AG09309 (cell line): ENCODE measurements at regions not wholly inside any gene's neighbourhood (a gene's known extent, or its start where the extent isn't known, plus 50 kb on each side); places are given as distances from the start of the nearest gene placed in this dataset.
A peak's percentile ranks its signal among the peaks of the same experiment; 100 is the strongest.

Experiments
- DNase-seq: peaks from one replicate; pipeline ENCODE4 v3.0.0-alpha.2; 2010; ENCODE audit warnings: low read depth
- H3K4me3 ChIP-seq: 2 replicates; pipeline ENCODE4 v1.5.1; 2011; ENCODE audit warnings: mild to moderate bottlenecking, low read depth, low read length, moderate library complexity; ENCODE audit not compliant: control insufficient read depth
- CTCF ChIP-seq: IDR thresholded peaks from 2 replicates; pipeline ENCODE4 v1.5.1; 2011; ENCODE audit warnings: mild to moderate bottlenecking, low read depth, low read length, inconsistent platforms; ENCODE audit not compliant: insufficient read depth, control insufficient read depth; ENCODE audit errors: missing control alignments

DNA sequence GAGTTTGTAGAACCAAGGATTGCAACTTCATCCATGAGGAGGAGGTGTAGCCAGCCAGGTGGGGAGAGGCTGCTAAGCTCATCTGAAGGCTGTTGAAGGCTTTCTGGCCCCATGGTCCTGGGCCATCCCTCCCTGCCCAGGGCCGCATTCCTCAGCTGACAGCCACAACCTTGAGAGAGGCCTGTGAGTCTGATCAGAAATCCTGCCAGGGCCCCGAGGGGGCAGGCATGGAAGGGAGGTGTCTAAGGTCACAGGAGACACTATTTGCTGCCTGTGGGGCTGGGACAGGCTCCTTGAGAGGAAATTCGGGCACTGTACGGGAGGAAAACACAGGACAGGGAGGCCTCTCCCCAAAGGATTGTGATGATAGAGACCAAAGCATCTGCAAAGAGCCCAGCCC lies 88.1 kb upstream of the IGLL5 start:
- H3K4me3 ChIP-seq = no peak overlapping the region
- TF ChIP-seq CTCF = no peak
- DNase-seq = no peak

DNA sequence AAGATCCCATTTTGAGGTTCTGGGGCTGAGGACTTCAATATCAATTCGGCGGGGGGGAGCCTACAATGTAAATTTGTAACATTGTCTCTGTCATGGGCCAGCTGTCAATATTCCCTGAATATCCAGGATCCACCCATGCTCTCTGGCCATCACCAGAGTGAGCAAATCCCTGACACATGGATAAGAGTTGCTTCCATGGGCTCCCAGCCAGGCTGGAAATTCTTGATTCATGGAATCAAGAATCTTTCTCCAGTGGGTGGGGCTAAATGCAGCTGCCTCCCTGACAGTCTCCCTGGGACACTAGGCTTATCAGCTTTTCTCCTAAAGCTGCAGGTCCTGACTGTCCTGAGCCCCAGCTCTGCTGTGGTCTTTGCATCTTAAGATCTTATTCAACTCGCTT lies 86.9 kb upstream of the IGLL5 start:
- TF ChIP-seq CTCF = no peak
- DNase-seq = no peak
- no peak overlapping the region for H3K4me3 ChIP-seq

DNA sequence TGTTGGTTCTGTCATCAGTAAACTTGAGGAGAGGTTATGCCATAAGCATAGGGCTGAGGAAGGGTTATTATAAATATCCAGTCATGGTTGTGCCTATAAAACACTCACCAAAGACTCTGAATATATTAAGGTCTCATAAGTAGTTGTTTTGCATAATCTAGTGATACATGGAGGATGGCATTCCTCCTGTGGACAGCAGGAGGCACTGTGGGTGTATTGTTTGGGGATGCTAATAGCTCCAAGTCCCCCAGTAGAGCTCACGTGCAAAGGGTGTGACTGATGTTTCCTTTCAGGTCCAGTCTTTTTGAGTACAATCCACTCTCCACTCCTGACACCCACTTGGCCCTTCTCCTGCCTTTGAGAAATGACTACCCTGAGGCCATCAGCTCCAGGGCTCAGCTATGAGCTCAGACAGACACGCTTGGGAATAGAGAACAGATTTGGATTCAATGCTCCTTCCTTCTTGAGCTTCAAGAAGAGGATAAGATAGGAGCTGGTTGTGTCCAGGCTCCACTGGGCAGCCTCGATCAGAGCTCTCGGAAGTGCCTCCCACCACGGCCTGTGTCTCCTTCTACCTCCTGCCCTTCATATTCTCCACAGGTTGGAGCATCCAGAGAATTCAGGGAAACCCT lies 85.2 kb upstream of the IGLL5 start:
- H3K4me3 ChIP-seq = no peak overlapping the region
- no peak for DNase-seq
- peak; percentile 14 for TF ChIP-seq CTCF

DNA sequence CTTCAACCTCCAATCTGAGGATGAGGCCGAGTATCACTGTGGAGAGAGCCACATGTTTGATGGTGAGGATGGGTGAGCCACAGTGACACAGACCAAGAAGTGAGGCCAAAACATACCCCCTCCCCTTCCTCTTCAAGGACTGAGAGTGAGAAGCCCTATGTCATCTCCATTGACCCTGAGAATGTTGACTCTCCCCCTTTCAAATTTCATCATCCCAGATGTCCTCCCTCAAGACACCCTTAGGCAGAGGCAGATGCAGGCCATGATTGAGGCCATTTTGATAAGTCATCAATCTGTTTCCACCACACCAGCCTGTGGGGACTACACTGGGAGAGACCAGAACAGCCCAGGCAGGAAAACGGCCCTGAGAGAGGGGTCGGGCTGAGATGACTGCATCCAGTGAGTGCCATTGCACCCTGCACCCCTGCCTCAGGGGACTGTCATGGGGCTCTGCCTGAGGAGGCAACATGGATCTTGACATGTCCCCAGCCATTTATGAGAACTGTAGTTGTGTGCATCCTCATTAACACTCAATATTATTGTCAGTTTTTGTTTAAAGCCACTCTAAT lies 84.2 kb upstream of the IGLL5 start:
- no peak overlapping the region for H3K4me3 ChIP-seq
- TF ChIP-seq CTCF = no peak
- no peak for DNase-seq

DNA sequence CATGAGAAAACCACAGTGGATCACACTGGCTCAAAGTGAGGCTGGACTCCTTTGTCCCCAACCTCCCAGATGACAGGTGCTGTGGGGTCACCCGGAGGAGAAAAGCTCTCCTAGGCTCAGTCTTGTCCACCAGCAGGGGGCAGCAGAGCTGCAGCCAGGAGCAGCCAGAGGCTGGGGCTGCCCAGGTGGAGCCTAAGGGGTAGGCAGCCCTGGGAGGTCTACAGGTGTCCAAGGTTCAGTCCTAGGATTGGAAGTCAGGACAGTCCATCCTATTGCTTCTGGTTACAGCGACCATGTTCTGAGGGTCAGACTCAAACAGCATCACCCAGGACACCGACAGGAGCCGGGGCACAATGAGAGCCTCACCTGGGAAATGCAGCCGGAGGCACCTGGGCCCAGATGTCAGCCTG lies 77.6 kb upstream of the IGLL5 start:
- DNase-seq = no peak
- TF ChIP-seq CTCF = no peak
- no peak overlapping the region for H3K4me3 ChIP-seq

DNA sequence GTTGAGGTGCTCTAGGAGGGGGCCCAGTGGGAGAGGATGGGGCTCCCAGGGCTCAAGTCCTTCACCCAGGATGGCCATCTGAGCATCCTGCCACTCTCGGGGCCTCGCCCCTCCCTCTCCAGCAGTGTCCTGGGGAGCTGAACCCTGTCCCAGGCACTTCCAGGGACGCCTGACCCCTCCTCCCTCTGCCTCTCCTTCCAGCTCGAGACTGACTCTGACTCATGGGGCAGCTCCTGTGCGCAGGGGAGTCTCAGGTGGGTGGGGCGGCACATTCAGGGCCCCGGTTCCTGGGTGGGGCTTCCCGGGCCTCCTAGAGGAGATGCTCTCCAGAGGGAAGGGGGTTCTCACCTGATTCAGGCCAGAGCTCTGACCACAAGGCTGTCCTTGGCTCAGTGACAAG lies 77.1 kb upstream of the IGLL5 start:
- H3K4me3 ChIP-seq = no peak overlapping the region
- no peak for TF ChIP-seq CTCF
- DNase-seq = no peak
